ENCODE measurements at regions not wholly inside any gene's neighbourhood (a gene's known extent, or its start where the extent isn't known, plus 50 kb on each side); places are given as distances from the start of the nearest gene placed in this dataset.

DNA sequence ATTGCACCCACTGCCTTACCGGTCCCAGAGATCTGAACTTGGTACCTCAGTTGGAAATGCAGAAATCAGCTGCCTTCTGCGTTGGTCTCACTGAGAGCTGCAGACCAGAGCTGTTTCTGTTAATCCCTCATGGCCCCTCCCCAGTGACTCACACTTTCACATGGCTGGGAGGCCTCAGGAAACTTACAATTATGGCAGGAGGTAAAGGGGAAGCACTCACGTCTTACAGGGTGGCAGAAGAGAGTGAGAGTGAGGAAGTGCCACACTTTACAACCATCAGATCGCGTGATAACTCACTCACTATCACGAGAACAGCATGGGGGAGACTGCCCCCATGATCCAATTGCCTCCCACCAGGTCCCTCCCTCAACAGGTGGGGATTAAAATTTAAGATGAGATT, 648.5 kb downstream of the MTRR start:
- H3K4me3 ChIP-seq (ENCODE audit: control insufficient read depth, low read depth, low read length), result no peak overlapping the region
- DNase-seq (ENCODE audit: low read depth), result no peak
- TF ChIP-seq, protein P1, sequence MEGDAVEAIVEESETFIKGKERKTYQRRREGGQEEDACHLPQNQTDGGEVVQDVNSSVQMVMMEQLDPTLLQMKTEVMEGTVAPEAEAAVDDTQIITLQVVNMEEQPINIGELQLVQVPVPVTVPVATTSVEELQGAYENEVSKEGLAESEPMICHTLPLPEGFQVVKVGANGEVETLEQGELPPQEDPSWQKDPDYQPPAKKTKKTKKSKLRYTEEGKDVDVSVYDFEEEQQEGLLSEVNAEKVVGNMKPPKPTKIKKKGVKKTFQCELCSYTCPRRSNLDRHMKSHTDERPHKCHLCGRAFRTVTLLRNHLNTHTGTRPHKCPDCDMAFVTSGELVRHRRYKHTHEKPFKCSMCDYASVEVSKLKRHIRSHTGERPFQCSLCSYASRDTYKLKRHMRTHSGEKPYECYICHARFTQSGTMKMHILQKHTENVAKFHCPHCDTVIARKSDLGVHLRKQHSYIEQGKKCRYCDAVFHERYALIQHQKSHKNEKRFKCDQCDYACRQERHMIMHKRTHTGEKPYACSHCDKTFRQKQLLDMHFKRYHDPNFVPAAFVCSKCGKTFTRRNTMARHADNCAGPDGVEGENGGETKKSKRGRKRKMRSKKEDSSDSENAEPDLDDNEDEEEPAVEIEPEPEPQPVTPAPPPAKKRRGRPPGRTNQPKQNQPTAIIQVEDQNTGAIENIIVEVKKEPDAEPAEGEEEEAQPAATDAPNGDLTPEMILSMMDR (IDR thresholded peaks at IDR 0.05; ENCODE audit: control insufficient read depth, insufficient read depth, low read depth, low read length, missing control alignments), result no peak

DNA sequence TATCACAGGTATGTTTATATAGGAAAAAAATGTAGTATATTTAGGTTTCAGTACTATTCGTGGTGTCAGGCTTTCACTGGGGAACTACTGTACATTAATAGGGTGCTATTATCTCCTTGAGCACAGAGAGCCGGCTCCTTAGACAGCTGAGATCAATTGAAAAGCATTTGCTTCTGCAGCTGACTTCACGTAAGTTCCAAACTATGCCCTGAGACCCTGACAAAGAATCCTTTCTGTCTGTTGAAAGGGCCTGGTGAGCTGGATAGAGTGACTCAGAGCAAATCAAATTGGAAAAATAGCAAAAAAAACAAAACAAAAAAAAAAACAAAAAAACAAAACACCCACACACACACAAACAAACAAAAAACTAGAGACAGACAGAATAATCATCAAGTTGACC, 652.0 kb downstream of the MTRR start:
- TF ChIP-seq, protein P1 (IDR thresholded peaks at IDR 0.05; ENCODE audit: control insufficient read depth, insufficient read depth, low read depth, low read length, missing control alignments), result no peak

DNA sequence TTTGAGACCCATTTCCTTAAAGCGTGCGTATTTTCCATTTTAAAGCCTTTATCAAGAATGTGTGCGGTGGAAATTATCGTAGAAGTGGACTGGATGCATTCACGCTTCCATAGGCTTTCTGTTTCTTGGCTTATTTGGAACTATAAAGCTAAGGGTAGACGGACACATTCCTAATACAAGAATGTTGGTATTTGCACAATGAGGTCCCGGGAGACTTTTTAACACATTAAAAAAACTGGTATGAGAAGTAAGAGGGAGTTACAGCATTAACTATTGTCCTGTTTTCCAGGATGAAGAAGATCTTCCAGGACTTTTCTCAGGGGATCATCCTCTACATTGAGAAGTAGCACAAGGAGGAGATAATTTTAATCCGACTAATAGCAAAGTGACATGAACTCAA, 653.0 kb downstream of the MTRR start:
- H3K4me3 ChIP-seq (ENCODE audit: control insufficient read depth, low read depth, low read length), result no peak overlapping the region
- TF ChIP-seq, protein P1 (IDR thresholded peaks at IDR 0.05; ENCODE audit: control insufficient read depth, insufficient read depth, low read depth, low read length, missing control alignments), result no peak
- no peak for DNase-seq (ENCODE audit: low read depth)

More for the DNA sequence above, 652.0 kb downstream of the MTRR start:
- DNase-seq (ENCODE audit: low read depth), result no peak
- no peak overlapping the region for H3K4me3 ChIP-seq (ENCODE audit: control insufficient read depth, low read depth, low read length)

DNA sequence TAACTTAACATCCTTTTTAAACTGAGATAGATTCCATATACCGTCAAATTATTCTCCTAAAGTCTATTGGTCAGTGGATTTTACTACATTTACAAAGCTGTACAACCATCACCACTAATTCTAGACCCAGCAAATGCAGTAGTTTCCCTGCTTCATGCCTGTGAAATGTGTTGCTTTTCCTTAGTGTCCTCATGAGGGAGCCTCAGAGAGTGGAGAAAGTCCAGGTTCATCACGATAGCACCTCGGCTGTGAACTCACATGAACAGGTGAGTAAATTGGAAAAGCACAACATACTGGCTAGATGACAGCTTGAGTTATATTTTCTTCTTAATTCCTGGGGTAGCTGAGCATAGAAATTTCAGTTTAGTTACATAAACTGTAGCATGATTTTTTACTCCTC, 653.7 kb downstream of the MTRR start:
- DNase-seq (ENCODE audit: low read depth), result no peak
- TF ChIP-seq, protein P1 (IDR thresholded peaks at IDR 0.05; ENCODE audit: control insufficient read depth, insufficient read depth, low read depth, low read length, missing control alignments), result no peak
- no peak overlapping the region for H3K4me3 ChIP-seq (ENCODE audit: control insufficient read depth, low read depth, low read length)

DNA sequence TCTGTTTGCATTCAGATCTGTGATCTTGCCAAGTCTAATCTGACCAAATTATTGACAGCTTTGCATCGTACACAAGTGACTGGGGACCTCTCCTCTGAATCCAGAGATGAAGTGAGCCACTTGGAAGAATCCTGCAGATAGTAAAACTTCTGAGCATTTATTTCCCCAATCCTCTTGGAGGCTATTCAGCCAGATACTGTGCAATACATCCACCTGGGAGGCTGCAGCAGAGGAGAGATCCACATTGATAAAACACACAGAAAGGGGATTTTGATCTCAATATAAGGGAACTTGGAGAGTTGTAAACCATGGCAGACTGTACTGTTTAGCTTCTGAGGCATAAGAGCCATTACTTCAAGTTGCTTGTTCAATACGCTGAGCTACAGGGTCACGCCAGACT, 654.6 kb downstream of the MTRR start:
- H3K4me3 ChIP-seq (ENCODE audit: control insufficient read depth, low read depth, low read length), result no peak overlapping the region
- DNase-seq (ENCODE audit: low read depth), result no peak
- TF ChIP-seq, protein P1 (IDR thresholded peaks at IDR 0.05; ENCODE audit: control insufficient read depth, insufficient read depth, low read depth, low read length, missing control alignments), result no peak

DNA sequence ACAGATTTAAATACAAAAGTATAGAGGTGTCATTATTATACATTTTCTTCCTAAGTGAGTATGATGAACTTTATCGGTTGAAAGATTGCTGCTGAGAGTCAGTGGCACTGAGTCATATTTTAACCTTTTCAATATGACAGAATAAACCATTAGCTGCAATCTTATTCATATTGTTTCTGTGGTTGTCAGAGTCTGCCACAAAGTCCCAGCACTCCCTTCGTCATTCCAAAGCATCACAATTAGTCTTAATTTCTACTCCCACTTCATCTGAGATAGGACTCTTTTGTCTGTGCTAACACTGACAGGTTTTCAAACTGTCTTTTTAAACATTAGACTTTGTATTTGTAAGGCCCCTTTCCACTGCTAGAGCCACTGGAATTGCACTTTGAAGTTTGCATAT, 656.9 kb downstream of the MTRR start:
- TF ChIP-seq, protein P1 (IDR thresholded peaks at IDR 0.05; ENCODE audit: control insufficient read depth, insufficient read depth, low read depth, low read length, missing control alignments), result no peak
- no peak for DNase-seq (ENCODE audit: low read depth)
- no peak overlapping the region for H3K4me3 ChIP-seq (ENCODE audit: control insufficient read depth, low read depth, low read length)

DNA sequence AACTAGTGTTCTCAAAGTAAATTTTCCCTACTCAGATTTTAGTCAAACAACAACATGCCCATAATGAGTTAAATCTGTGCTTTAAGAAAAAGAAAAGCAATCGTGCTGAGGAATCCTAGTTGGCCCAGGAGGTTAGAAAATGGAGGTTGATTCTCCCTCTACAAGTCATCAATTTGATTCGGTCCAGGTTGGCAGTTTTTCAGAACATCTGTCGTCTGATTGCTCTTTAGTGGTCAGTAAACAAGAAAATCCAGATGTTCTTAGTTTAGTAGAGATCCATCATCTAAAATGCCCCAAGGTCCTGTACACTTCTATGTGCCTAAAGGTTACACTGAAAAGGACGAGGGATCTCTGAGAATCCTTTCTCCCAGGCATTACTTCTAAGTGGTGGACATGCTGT, 659.2 kb downstream of the MTRR start:
- TF ChIP-seq, protein P1 (IDR thresholded peaks at IDR 0.05; ENCODE audit: control insufficient read depth, insufficient read depth, low read depth, low read length, missing control alignments), result no peak
- H3K4me3 ChIP-seq (ENCODE audit: control insufficient read depth, low read depth, low read length), result no peak overlapping the region
- DNase-seq (ENCODE audit: low read depth), result no peak
